AG08396 (cell line): ENCODE measurements at regions not wholly inside any gene's neighbourhood (a gene's known extent, or its start where the extent isn't known, plus 50 kb on each side); places are given as distances from the start of the nearest gene placed in this dataset.

Experiments
- DNase-seq: peaks from one replicate; pipeline ENCODE4 v3.0.0; 2012; ENCODE audit warnings: low spot score, mixed read lengths

DNA sequence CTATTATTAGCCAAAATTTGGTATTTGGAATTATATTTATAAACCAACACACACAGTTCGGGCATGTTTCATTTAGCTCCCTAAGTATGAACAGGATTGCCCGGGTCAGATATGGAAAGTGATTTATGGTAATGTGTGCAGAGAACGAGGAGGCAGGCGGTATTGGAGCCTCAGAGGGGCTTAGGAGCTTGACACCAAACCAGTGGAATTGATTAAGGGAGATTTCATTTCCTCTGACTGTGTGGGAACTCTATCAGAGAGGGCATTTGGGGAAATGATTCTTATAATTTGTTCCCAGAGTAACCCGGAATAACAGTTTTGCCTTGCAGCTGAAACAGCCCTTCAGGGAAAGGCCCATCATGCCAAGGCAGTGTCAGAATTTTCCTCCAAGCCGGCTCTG lies 115.1 kb upstream of the SPTLC3 start:
- no peak for DNase-seq

DNA sequence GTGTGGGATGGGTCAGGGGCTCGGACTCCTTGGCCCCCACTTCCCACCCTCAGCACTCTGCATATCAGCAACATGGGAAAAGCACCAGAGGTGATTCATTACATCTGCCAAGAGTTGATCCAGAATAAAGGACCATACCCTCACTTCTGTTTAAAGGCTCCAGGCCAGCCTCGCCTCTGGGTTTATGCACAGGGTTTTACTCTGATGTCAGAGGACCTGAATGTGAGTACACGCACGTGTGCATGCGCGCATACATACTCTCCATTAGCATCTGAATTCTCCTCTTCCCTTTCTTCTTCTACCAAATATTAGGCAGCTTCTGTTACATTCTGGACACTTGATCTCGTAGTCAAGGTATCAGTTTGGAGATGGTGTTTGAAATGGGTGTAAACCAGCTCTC lies 114.7 kb upstream of the SPTLC3 start:
- DNase-seq: no peak

DNA sequence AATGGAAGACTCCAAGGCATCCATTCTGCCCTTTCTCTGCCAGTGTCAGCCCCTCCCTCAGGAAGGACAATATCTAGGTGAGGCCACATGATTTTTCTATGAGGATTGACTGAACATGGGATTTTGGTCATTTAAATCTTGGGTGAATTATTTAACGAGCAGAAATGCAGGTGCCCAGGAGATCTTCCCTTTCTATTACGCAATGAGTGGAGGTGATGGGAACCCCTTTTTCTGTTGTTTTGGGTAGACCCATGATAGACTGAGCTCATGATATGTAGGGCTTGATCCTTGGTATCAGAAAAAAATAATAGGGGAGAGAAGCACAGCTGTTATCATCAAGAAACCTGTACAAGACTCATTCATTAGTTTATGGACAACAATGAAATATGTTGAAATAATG lies 112.6 kb upstream of the SPTLC3 start:
- no peak for DNase-seq

- DNase-seq: no peak
Observed at GRCh38 chr20:12902992-12903391, 105.8 kb upstream of the SPTLC3 start.

DNA sequence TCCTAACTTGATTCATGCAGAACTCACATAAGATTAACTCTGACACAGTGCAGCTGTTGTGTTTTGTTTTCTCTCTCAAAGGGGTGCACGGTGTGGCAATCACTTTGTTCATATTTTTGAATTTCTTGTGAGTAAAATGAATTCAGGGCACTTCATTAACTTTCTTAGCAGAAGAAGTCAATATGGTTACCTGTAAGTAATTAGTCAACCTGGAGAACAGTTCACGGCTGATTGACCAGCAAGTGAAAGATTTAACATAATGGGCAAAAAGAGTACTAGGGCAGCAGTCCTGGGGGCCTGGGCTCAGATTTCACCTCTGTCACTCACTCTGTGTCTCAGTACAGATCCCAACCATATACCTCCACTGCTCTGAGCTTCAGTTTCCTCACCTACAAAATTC lies 102.4 kb upstream of the SPTLC3 start:
- no peak for DNase-seq

- DNase-seq: no peak
Observed at GRCh38 chr20:12911372-12911771, 97.4 kb upstream of the SPTLC3 start.

DNA sequence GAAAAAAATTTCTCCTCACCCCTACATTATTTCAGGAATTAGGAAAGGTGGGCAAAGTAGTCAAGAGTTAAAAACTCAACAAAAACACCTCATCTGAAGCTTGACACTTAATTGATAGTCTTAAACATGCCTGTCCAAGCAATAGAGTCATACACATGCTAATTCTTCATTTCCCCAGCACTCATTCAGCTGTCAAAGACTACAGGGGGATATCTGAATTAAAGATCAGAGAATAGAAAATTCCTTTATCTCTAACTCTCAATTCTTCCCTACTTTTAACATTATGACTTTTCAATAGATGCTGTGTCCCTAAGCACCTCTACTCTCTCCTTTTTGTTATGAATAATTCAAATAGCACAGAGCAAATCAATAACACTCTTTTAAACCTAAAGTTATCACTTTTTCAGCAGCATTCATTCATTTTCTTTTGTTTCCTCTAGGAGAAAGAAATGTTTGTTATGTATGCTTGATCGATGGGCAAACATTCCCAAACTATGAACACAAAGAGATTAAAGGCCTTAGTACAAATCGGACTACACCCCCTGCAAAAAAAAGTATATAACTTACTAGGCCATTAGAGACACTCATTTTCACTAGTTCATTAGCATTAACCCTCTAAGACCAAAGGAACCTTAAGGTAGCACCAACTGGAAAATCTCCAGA lies 94.9 kb upstream of the SPTLC3 start:
- DNase-seq: no peak

GRCh38 chr20:12914804-12915203 lies 94.0 kb upstream of the SPTLC3 start:
- no peak for DNase-seq

GRCh38 chr20:12916699-12917098 lies 92.1 kb upstream of the SPTLC3 start:
- no peak for DNase-seq

- DNase-seq: no peak
Observed at GRCh38 chr20:12924126-12924525, 84.6 kb upstream of the SPTLC3 start.

- peak; percentile 71 for DNase-seq
Observed at GRCh38 chr20:12925210-12925755, 83.5 kb upstream of the SPTLC3 start.

GRCh38 chr20:12925863-12926793 lies 82.6 kb upstream of the SPTLC3 start:
- no peak for DNase-seq

DNA sequence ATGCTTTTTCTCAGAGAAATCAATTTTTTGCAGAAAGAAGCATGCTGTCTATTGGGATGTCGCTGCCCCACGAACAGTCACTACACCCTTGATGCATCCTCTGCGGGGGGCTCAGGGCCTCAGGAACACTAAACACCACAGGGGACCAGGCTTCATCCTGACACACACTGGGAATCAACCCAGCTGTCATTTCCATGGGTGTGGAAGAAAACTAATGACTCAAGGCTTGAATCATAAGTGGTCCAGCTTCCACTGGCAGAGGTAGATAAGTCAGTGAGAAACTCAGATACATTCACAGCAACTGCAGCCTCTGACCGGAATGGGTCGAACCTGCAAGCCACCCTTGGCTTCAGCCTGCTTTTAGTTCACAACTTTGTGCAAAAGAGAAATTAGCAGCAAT lies 81.3 kb upstream of the SPTLC3 start:
- DNase-seq: no peak

DNA sequence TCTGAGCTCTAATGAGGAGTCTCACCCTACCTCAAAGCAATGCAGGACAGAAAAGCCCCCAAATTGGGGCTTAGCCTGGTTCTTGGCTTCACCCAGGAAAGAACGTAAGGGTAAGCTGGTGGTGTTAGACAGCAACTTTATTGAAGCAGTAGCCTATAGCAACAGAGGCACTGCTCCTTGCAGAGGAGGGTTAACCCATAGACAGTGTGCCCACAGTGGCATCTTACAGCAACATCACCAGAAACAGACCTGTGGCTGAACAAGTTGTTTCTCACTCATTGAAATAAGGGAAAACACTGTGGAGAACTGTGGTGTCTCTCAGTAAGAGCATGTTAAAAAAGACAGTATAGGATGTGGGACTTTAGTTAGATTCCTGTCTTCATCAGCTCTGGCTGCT lies 80.4 kb upstream of the SPTLC3 start:
- no peak for DNase-seq

GRCh38 chr20:12928755-12929401 lies 79.9 kb upstream of the SPTLC3 start:
- DNase-seq: peak; percentile 31

GRCh38 chr20:12936020-12936419 lies 72.8 kb upstream of the SPTLC3 start:
- no peak for DNase-seq

DNA sequence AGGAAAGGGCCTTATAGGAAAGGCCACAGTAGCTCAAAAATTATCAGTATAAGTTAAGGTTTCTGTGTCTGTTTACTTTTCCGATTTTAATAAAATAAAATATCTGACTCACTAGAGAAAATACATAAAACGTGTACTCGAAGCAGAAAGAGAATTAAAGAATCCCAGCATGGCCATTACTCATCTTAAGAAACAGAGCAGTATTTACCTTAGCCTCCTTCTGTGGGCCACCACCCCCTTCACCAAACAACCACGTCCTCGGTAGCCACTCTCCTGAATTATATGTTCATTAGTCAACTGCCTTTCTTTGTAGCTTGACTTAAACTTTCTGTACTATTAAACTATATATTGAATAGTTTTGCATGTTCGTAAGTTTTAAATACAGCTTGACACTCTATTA lies 72.2 kb upstream of the SPTLC3 start:
- DNase-seq: no peak

DNA sequence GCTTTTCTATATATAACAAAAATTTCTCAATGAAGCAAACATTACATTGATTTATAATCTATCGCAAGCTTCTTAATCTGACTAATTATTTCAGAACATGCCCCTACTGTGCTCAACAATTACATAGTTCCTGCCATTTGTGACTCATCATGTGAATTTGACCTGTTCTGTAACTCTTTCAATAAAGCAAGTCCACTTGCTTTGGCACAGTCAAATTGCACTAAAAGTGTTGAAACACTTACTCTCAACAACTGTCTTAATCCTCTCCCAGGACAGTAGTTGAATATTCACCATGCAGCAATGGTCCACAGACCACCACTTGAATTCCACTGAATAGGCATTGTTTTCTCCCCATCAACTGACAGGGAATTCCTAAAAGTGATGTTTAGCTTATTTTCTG lies 67.7 kb upstream of the SPTLC3 start:
- DNase-seq: no peak

DNA sequence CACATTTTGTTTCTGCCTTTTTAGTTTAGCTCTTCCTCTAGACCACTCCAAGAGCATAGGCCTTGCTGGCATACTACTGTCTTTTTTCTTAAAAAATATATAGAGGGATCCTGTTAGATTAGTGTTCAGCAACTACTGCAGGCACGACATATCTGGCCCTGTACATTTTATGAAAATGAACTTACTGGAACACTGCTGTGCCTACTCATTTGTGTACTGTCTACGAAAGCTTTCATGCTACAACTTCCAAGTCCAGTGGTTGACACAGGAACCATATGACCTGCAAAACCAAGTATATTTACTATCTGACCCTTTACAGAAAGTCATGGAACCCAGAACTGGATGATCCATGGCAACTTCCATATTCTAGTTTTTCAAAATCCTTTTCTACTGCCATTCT lies 66.6 kb upstream of the SPTLC3 start:
- DNase-seq: no peak

DNA sequence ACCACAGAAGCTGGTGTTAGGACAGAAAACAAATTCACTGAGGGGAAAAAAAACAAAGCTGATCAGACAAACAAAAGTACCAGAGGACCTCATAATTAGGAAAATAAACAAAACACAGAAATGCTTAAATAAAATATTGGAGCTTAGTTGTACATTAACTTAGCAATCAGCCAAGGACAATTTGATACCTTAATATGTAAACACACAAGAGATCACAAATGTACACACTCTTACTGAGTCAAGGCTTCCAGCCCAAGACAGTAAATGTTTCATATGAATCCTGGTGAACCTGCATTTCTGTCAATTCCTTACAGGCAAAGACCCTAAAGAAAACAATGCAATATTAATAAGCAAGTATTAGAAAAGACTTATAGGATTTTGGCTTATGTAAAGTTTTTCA lies 62.0 kb upstream of the SPTLC3 start:
- no peak for DNase-seq

- no peak for DNase-seq
Observed at GRCh38 chr20:12947691-12948090, 61.1 kb upstream of the SPTLC3 start.

DNA sequence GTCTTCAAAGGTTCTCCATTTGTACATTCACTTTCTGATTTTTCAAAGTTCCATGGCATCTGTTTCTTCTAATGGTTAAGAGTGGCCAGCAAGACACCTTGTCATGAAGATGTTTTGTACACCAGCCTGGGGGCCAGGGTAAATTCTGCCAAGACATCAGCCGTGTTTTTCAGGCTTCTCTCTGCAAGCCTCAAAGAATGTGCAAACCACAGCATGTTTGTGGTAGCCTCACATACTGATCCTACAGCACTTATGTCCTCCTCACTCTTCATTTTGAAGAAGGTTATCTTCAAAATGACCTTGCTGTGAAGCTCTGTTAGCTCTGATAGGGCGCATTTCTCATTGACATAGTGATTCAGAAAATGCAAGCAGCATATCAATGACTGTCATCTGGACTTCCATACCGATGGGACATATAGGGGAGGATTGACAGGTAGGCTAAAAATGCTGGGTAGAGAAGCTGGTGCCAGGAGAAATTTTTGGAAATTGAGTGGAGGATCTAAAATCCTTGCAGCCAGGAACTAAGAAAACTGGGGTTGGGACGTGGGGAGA lies 59.3 kb upstream of the SPTLC3 start:
- no peak for DNase-seq
